Ecto neural progenitor cell (in vitro differentiated cells): ENCODE measurements at regions not wholly inside any gene's neighbourhood (a gene's known extent, or its start where the extent isn't known, plus 50 kb on each side); places are given as distances from the start of the nearest gene placed in this dataset.
"Not testable (repeated sequence)": the region's sequence is repeated elsewhere in the genome, so short reads cannot be mapped to it uniquely, and the experiment has no call there.

ENCODE experiments used
- DNase-seq: peaks from one replicate; pipeline ENCODE4 v3.0.0-alpha.2; 2018; ENCODE audit warnings: low spot score

DNA sequence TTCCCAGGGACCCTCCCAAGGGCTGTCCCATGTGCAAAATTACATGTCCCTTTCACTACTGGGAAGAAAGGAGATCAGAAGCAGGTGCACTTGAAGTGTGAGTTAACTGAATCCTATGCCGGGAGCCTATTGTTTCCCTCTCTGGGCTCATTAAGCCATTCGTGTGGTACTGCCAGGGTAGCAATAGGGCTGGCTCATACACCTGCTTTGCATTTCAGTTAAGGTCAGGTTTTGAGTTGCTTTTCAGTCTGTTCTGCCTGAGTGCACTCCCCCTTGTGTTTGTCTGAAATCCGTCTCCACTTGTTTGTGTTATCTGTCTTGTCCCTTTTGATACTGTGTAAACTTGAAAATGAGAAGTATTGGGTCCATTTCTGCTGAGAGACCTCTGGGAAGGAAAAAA lies 1232.6 kb upstream of the NRXN1 start:
- no peak for DNase-seq

DNA sequence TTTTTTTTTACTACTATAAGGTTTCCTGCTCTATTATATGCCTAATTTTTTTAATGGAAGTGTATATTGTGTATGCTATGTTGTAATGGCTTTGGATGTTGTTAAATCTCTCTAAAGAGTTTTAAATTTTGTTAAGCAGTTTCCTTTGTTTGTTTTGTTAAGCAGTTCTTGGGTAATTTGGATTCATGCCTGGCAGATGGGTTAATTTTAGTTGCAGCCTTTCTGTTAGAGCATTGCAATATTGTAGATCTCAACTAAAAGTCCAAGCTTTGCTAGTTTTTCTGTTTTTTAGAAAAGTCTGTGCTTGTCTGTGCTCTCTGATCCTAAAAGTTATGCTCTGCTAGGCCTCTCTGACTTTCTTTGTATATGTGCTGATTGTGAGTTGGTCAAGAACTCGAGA lies 1229.0 kb upstream of the NRXN1 start:
- no peak for DNase-seq

DNA sequence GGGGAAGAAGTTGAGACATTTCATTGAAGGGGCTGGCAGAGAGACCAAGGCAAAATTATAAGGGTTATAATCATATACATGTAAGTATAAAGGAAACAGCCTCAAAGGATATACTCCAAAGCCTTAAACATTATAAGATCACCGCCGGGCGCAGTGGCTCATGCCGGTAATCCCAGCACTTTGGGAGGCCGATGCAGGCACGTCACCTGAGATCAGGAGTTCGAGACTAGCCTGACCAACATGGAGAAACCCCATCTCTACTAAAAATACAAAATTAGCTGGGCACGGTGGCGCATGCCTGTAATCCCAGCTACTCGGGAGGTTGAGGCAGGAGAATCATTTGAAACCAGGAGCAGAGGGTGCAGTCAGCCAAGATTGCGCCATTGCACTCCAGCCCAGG lies 1227.0 kb upstream of the NRXN1 start:
- not testable (repeated sequence) for DNase-seq

DNA sequence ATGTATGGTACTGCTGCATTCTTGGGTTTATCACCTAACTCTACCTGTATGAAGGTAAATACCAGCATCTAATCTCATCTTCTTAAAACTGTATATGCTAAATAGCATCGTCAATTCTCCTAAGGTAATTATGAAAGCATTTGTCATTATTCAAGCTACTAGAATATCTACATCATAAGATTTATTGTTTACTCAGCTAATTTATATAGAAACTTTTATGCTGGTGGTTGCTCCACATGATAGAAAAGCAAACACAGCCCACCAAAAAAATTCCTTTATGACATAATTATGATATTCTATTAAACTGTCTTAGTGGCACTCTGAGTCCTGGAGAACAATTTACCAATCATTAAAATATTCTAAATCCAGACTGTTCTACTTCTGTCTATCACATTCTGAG lies 1226.1 kb upstream of the NRXN1 start:
- DNase-seq, result no peak

DNA sequence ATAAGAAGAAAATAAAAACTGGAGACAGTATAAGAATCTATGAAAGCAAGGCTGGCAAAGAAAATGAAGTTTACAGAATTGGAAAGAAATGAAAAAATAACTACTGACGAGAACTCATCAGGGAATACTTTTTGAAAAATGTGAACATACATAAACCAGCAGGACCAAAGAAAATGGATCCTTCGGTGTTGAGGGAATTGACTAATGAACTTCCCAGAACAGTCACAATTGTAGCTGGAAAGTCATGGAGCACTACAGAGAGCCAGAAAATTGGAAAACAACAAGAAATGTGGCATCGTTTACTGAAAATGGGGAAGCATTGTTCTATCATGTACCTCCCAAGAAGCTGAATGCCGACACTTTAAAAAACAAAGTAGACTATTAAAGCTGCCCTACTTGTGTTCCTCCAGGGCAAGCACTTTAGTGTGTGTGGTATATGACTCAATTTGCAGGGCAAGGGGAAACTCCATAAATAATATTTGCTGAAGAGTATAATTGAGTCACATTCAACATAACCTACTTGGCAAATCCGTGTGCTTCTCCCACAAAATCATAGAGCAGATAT lies 1221.6 kb upstream of the NRXN1 start:
- no peak for DNase-seq

DNA sequence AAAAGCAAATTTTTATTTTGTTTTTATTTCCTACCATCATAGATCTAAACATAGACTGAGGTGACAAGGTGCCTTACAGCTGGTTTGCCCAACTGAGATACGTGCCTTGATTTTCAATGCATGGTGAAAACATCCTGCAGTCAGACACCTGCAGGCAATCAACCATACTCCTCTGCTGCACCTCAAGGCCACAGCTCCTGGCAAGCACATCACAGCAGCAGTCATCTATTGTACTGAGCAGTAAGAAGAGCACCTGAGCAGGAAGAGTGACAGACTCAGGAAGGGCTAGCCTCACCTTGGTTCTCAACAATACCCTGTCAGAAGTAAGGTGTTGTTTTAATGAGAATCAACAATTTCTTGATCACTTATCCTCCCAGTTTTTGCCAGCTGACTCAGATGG lies 1206.8 kb upstream of the NRXN1 start:
- no peak for DNase-seq

GRCh38 chr2:52222128-52222527 lies 1190.2 kb upstream of the NRXN1 start:
- DNase-seq, result no peak

DNA sequence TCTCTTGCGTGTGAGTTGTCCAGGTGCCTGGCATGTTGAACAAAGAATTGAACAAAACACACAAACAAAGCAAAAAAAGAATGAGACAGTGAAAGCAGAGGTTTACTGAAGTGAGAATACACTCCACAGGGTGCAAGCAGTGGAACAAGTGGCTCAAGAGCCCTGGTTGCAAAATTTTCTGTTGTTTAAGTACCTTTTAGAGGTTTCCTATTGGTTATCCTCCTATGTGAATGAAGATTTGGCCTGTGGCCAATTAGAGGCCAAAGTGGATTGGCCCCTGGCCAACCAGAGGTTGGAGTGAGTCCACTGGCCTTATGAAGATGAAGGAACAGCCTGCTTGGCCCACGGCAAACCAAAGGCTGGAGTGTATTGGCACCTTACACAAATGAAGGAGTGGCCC lies 1188.5 kb upstream of the NRXN1 start:
- DNase-seq, result no peak

DNA sequence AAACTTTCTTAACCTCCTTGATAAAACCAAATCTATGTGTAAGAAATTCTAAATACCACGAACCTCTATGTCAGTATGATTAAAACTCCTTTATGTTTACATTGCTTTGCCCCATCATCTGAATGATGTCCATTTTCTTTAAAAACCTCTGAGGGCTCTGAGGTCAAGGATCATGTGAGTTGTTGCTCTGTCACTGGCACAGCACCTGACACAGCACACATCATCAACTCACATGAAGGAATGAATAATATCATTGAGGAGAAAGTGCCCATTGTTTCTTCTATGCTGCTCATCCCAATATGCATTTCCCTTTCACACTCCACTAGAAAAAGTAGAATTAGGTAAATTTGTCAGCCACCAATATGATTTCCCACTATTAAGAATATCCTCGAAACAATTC lies 1178.7 kb upstream of the NRXN1 start:
- DNase-seq, result no peak

- no peak for DNase-seq
Measured at GRCh38 chr2:52210161-52210560, 1178.2 kb upstream of the NRXN1 start.

GRCh38 chr2:52194342-52194741 lies 1162.4 kb upstream of the NRXN1 start:
- DNase-seq, result no peak

GRCh38 chr2:52193804-52194203 lies 1161.9 kb upstream of the NRXN1 start:
- DNase-seq, result no peak

DNA sequence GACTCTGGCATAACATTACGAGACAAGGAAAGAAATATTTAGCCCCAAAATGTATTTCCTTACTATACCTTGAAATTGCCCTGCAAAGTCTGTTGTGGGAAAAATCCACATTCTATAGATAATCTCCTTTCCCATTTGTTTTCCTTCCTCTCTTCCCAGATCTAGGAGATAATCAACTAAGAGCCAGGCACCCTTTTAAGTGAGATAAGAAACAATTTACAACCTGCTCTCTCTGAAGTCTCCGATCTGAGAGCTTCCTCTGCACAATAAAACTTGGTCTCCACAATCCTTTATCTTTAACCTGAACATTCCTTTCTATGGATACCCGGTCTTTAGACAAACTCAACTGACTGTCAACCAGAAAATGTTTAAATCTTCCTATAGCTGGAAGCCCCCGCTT lies 1160.7 kb upstream of the NRXN1 start:
- no peak for DNase-seq

GRCh38 chr2:52181080-52181479 lies 1149.1 kb upstream of the NRXN1 start:
- no peak for DNase-seq

- no peak for DNase-seq
Measured at GRCh38 chr2:52178845-52179244, 1146.9 kb upstream of the NRXN1 start.

- DNase-seq, result no peak
Measured at GRCh38 chr2:52145005-52145404, 1113.1 kb upstream of the NRXN1 start.

DNA sequence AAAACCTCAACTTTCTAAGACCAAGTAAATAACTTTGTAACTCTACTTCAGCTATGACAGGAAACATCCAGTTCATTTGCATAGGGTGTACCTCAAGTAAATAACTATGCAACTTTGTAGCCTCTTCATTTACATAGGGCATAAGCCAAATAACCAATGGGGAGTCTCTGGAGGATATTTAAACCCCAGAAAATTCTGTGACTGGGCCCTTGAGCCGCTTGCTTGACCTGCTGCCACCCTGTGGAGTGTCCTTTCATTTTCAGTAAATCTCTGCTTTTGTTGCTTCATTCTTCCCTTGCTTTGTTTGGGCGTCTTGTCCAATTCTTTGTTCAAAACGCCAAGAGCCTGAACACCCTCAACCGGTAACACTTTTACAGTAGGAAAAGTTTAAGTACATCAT lies 1112.7 kb upstream of the NRXN1 start:
- DNase-seq, result no peak

GRCh38 chr2:52141076-52141475 lies 1109.1 kb upstream of the NRXN1 start:
- DNase-seq, result no peak

- DNase-seq, result no peak
Measured at GRCh38 chr2:52139241-52139640, 1107.3 kb upstream of the NRXN1 start.

GRCh38 chr2:52135235-52135634 lies 1103.3 kb upstream of the NRXN1 start:
- no peak for DNase-seq

DNA sequence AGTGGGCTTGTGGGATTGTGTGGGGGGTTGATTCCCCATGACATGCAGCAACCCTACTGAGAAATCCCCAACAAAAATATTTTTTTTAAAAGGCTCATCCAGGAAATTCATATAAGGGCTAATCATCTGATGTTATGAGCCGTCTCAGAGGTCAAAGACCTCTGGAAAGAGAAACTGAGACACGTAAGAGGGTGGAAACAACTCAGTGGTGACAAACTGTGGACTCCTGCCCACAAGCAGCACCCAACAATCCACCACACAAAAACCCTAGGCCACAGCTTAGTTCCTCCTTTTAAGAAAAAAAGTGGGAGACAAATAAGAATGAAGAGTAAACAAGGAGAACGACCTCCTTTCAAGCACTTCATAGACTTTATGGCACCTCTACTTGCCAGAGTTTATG lies 1096.1 kb upstream of the NRXN1 start:
- no peak for DNase-seq

DNA sequence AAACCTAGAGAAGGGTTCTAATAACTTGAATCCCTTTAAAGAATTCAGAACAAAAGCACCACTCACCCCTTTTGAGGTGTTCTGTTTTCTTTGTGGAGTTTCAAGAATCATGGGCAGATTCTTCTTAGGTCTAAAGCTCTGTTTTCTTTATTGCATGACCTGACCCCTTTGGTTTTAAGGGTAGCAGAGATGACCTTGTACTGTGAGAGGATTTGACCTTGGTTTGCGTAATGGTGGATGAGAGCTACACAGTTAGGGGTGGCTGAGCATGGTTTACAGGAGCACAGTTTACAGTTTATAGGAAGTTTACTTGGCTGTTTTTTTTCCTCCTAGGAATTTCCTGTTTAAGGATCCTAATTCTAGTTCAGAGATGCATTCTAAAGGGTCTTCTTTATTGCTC lies 1095.6 kb upstream of the NRXN1 start:
- DNase-seq, result no peak

- DNase-seq, result no peak
Measured at GRCh38 chr2:52117299-52117698, 1085.4 kb upstream of the NRXN1 start.

- DNase-seq, result no peak
Measured at GRCh38 chr2:52115750-52116149, 1083.8 kb upstream of the NRXN1 start.

DNA sequence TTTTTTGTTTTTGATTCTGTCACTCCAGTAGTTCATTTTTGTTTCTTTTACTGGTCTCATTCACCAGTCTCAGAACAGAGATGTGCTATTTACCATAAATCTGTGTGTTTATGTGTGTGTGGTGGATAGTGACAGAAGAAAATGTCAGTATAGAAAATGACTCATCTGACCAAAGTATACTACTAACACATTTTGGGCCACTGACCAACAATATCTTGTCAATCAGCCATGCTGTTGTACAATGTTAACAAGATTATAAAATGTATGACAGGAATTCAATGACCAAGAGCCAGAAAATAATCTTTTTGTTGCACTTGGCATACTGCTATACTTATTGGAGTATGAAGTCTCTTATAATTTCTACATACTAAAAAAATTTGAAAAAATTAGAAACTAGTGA lies 1081.4 kb upstream of the NRXN1 start:
- no peak for DNase-seq
